Fibroblast of lung (primary cell): ENCODE measurements at regions not wholly inside any gene's neighbourhood (a gene's known extent, or its start where the extent isn't known, plus 50 kb on each side); places are given as distances from the start of the nearest gene placed in this dataset.

Source experiments
- DNase-seq, 2 donors: peaks; one replicate each; pipeline versions ENCODE4 v3.0.0 to v3.0.0-alpha.2; 2010; ENCODE audit warnings: low read depth in 2 of 2
- H2AFZ ChIP-seq: 2 replicates; pipeline ENCODE4 v1.5.1; 2012; ENCODE audit warnings: low read length, control low read depth, inconsistent platforms
- H3K27ac ChIP-seq: 2 replicates; pipeline ENCODE4 v1.5.1; 2011; ENCODE audit warnings: low read length, control low read depth; ENCODE audit not compliant: insufficient read depth
- H3K27me3 ChIP-seq: 2 replicates; pipeline ENCODE4 v1.5.1; 2011; ENCODE audit warnings: mild to moderate bottlenecking, low read length; ENCODE audit not compliant: control insufficient read depth, insufficient read depth
- H3K36me3 ChIP-seq: 2 replicates; pipeline ENCODE4 v1.5.1; 2011; ENCODE audit warnings: low read length; ENCODE audit not compliant: control insufficient read depth, insufficient read depth
- H3K4me1 ChIP-seq: 2 replicates; pipeline ENCODE4 v1.5.1; 2011; ENCODE audit warnings: low read length; ENCODE audit not compliant: control insufficient read depth, insufficient read depth; ENCODE audit errors: extremely low read depth
- H3K4me2 ChIP-seq: 2 replicates; pipeline ENCODE4 v1.5.1; 2011; ENCODE audit warnings: low read length, control low read depth; ENCODE audit not compliant: insufficient read depth; ENCODE audit errors: extremely low read depth
- H3K4me3 ChIP-seq, 4 experiments: fragments of 200-600 bp in 1 of 4; sonication (generic) in 1 of 4; replicated peaks in 1 of 4; 2 replicates each; pipeline ENCODE4 v1.5.1; 2011 to 2016; ENCODE audit warnings: low read length in 4 of 4, low read depth in 3 of 4, mild to moderate bottlenecking in 3 of 4, control low read depth in 2 of 4, inconsistent platforms in 1 of 4, mixed read lengths in 1 of 4; ENCODE audit not compliant: insufficient read depth in 1 of 4; ENCODE audit errors: control extremely low read depth in 1 of 4
- H3K79me2 ChIP-seq: 2 replicates; pipeline ENCODE4 v1.5.1; 2012; ENCODE audit warnings: mild to moderate bottlenecking, low read length, inconsistent platforms; ENCODE audit not compliant: control insufficient read depth, insufficient read depth
- H3K9ac ChIP-seq: 2 replicates; pipeline ENCODE4 v1.5.1; 2011; ENCODE audit warnings: mild to moderate bottlenecking, low read length, control low read depth; ENCODE audit not compliant: insufficient read depth
- H3K9me3 ChIP-seq: 2 replicates; pipeline ENCODE4 v1.5.1; 2012; ENCODE audit warnings: low read depth, low read length; ENCODE audit not compliant: control insufficient read depth, insufficient read depth
- H4K20me1 ChIP-seq: 2 replicates; pipeline ENCODE4 v1.5.1; 2011; ENCODE audit warnings: low read length; ENCODE audit not compliant: control insufficient read depth, insufficient read depth; ENCODE audit errors: extremely low read depth
- CTCF ChIP-seq, 2 donors: IDR thresholded peaks in 1 of 2; conservative IDR thresholded peaks in 1 of 2; 1 replicate in 1 of 2; 2 replicates in 1 of 2; pipeline ENCODE4 v1.5.1; 2011 to 2012; ENCODE audit warnings: low read length in 2 of 2, control low read depth in 1 of 2, inconsistent platforms in 1 of 2, low read depth in 1 of 2, mild to moderate bottlenecking in 1 of 2
- EZH2 ChIP-seq: IDR thresholded peaks from 2 replicates; pipeline ENCODE4 v1.5.1; 2012; ENCODE audit warnings: low read length, control low read depth, mild to moderate bottlenecking; ENCODE audit errors: missing control alignments

DNA sequence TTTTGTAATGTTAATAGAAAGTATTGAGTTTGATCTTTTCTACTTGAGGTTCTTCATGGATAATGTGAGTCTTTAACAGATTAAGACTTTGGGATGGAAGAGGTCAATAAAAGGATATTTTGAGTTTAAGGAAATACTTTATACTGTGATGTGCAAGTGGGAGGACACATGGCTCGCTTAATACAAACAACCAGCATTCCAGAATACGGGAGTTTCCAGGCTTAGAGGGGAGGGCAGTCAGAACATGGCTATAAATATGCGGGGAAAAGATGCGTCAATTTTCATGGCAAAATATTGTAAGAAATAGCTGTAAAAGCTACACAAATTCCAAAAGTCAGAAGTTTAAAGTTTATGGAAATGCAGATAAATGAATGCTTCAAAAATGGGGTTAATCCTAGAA lies 192.3 kb downstream of the AASDH start:
- H3K9me3 ChIP-seq = no peaks in the 10 kb centered on the region
- no peaks in the 10 kb centered on the region for H3K4me1 ChIP-seq
- H3K9ac ChIP-seq = no peak overlapping the region
- no peaks in the 10 kb centered on the region for H3K79me2 ChIP-seq
- H4K20me1 ChIP-seq = no peaks in the 10 kb centered on the region
- peak in 1 of 2 donors; percentile 21 for DNase-seq
- no peak overlapping the region for H3K4me3 ChIP-seq
- TF ChIP-seq EZH2 (no peak), CTCF (conservative IDR thresholded peaks at IDR 0.05 in 1 of 2, IDR thresholded peaks at IDR 0.05 in 1 of 2; ENCODE audit: low read depth in 1 of 2, low read length in 2 of 2) (no peak)
- H3K36me3 ChIP-seq = no peaks in the 10 kb centered on the region
- no peaks in the 10 kb centered on the region for H3K27me3 ChIP-seq
- no peak overlapping the region for H3K4me2 ChIP-seq
- no peak overlapping the region for H2AFZ ChIP-seq
- H3K27ac ChIP-seq = no peak overlapping the region

DNA sequence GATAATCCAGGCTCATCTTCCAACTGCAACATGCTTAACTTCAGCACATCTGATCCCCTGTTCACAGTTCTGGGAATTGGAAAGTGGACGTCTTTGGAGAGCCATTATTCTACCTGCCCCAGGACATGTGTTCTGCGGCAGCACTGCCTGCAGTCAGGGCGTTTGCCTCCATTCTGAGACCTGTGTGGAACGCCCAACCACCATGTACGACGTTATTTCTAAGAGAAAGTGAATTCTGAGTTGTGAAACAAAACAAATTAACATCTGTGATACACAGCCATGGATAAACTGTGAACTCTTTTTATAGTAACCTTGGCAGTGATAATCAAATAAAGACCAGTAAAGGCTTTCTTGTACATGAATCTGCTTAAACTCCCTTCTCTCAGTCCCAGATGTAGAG lies 195.8 kb downstream of the AASDH start:
- no peak for DNase-seq
- Histone ChIP-seq H3K9me3 (no peaks in the 10 kb centered on the region), H3K27me3 (no peaks in the 10 kb centered on the region), H4K20me1 (no peaks in the 10 kb centered on the region), H3K27ac (no peak overlapping the region), H3K9ac (no peak overlapping the region), H3K4me3 (no peak overlapping the region), H3K79me2 (no peaks in the 10 kb centered on the region), H2AFZ (no peak overlapping the region), H3K4me1 (no peaks in the 10 kb centered on the region), H3K36me3 (no peaks in the 10 kb centered on the region), H3K4me2 (no peak overlapping the region)
- TF ChIP-seq EZH2 = no peak
- TF ChIP-seq CTCF (conservative IDR thresholded peaks at IDR 0.05 in 1 of 2, IDR thresholded peaks at IDR 0.05 in 1 of 2; ENCODE audit: low read depth in 1 of 2, low read length in 2 of 2) = no peak

DNA sequence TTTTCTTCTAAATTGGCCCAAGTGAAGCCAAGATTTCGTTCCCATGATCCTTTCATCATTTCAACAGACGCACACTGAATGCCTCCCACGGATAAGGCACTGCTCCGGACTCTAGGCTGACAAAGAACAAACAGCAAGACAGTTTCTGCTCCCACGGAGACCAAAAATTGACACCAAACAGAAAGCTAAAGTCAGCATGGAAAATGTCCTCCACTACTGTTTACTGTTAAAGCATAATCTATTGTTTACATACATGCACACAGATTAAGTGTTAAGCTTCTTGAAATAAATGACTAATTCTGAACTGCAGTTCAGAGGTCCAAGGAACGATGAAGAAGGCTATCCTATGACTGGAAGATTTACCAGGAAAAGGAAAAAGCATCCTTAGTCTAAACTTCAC lies 199.6 kb downstream of the AASDH start:
- no peaks in the 10 kb centered on the region for H4K20me1 ChIP-seq
- H3K9ac ChIP-seq = no peak overlapping the region
- TF ChIP-seq EZH2 (no peak), CTCF (conservative IDR thresholded peaks at IDR 0.05 in 1 of 2, IDR thresholded peaks at IDR 0.05 in 1 of 2; ENCODE audit: low read depth in 1 of 2, low read length in 2 of 2) (no peak)
- H2AFZ ChIP-seq = no peak overlapping the region
- H3K9me3 ChIP-seq = no peaks in the 10 kb centered on the region
- H3K4me2 ChIP-seq = no peak overlapping the region
- H3K79me2 ChIP-seq = no peaks in the 10 kb centered on the region
- H3K36me3 ChIP-seq = no peaks in the 10 kb centered on the region
- H3K27ac ChIP-seq = no peak overlapping the region
- DNase-seq = no peak
- H3K4me1 ChIP-seq = no peaks in the 10 kb centered on the region
- no peak overlapping the region for H3K4me3 ChIP-seq
- H3K27me3 ChIP-seq = no peaks in the 10 kb centered on the region
